IMR-90 (cell line): ENCODE measurements at regions not wholly inside any gene's neighbourhood (a gene's known extent, or its start where the extent isn't known, plus 50 kb on each side); places are given as distances from the start of the nearest gene placed in this dataset.

ENCODE experiments used
- ATAC-seq: fragments of 200-7000 bp; cut with Tn5 transposase; 2 replicates; pipeline ENCODE4 v1.9.1; 2020; ENCODE audit warnings: low read depth, mild to moderate bottlenecking, moderate library complexity
- BruUV-seq: library from RNA; stranded (reverse); fragments of 400-500 nt; replicated peaks from 2 replicates; lab custom pipeline; 2021; lab: Mats Ljungman, UMichigan
- CTCF ChIA-PET: fragments of 300-600 bp; formaldehyde crosslinking; extraction: SDS; loops from one replicate; lab custom pipeline; 2021; ENCODE audit warnings: antibody characterized with exemption; lab: Yijun Ruan, JAX
- POLR2A ChIA-PET: fragments of 300-600 bp; sonication (Branson Sonifier 250); formaldehyde crosslinking; loops from one replicate; lab custom pipeline; 2022; ENCODE audit warnings: antibody characterized with exemption; ENCODE audit not compliant: unreplicated experiment; lab: Charles Lee
- DNase-seq: peaks from one replicate; pipeline ENCODE4 v3.0.0; 2013
- H2AFZ ChIP-seq: replicated peaks from 2 replicates; pipeline ENCODE3; 2013; ENCODE audit warnings: low read length, mild to moderate bottlenecking; ENCODE audit not compliant: poor library complexity
- H2AK5ac ChIP-seq: 2 replicates; pipeline ENCODE4 v1.6.1; 2013; ENCODE audit warnings: low read depth, low read length, inconsistent platforms
- H2AK9ac ChIP-seq: replicated peaks from 2 replicates; pipeline ENCODE3; 2013; ENCODE audit warnings: mild to moderate bottlenecking, low read depth, low read length, moderate library complexity; ENCODE audit not compliant: poor library complexity
- H2BK120ac ChIP-seq: 2 replicates; pipeline ENCODE4 v1.6.1; 2013; ENCODE audit warnings: low read depth, low read length, inconsistent platforms
- H2BK15ac ChIP-seq: 3 replicates; pipeline ENCODE4 v1.6.1; 2013; ENCODE audit warnings: low read depth, low read length, inconsistent platforms
- H2BK20ac ChIP-seq: 2 replicates; pipeline ENCODE4 v1.6.1; 2013; ENCODE audit warnings: low read depth, mild to moderate bottlenecking, inconsistent platforms, low read length, moderate library complexity
- H2BK5ac ChIP-seq: 2 replicates; pipeline ENCODE4 v1.6.1; 2013; ENCODE audit warnings: mild to moderate bottlenecking, low read depth, low read length, inconsistent platforms; ENCODE audit not compliant: poor library complexity, severe bottlenecking
- H3K14ac ChIP-seq: replicated peaks from 2 replicates; pipeline ENCODE4 v1.6.1; 2013; ENCODE audit warnings: low read depth, low read length, inconsistent platforms
- H3K18ac ChIP-seq: 2 replicates; pipeline ENCODE4 v1.6.1; 2013; ENCODE audit warnings: low read depth, low read length, control low read depth
- H3K23ac ChIP-seq: 2 replicates; pipeline ENCODE4 v1.6.1; 2013; ENCODE audit warnings: low read depth, low read length, inconsistent platforms
- H3K27ac ChIP-seq: 2 replicates; pipeline ENCODE4 v1.5.1; 2013; ENCODE audit warnings: mild to moderate bottlenecking, control low read depth, low read length; ENCODE audit not compliant: insufficient read depth
- H3K27me3 ChIP-seq: 2 replicates; pipeline ENCODE4 v1.6.1; 2013; ENCODE audit warnings: low read length; ENCODE audit not compliant: control insufficient read depth, insufficient read depth
- H3K36me3 ChIP-seq: 2 replicates; pipeline ENCODE4 v1.6.1; 2013; ENCODE audit warnings: low read length, mixed read lengths; ENCODE audit not compliant: control insufficient read depth, insufficient read depth
- H3K4ac ChIP-seq: 2 replicates; pipeline ENCODE4 v1.6.1; 2013; ENCODE audit warnings: low read depth, low read length, inconsistent platforms
- H3K4me1 ChIP-seq: 2 replicates; pipeline ENCODE4 v1.6.1; 2013; ENCODE audit warnings: low read length, mixed read lengths; ENCODE audit not compliant: control insufficient read depth, insufficient read depth
- H3K4me2 ChIP-seq: 2 replicates; pipeline ENCODE4 v1.6.1; 2013; ENCODE audit warnings: low read depth, mild to moderate bottlenecking, control low read depth, low read length, moderate library complexity
- H3K4me3 ChIP-seq: 2 replicates; pipeline ENCODE4 v1.5.1; 2013; ENCODE audit warnings: low read depth, mild to moderate bottlenecking, control low read depth, low read length, moderate library complexity; ENCODE audit not compliant: insufficient read depth
- H3K56ac ChIP-seq: 2 replicates; pipeline ENCODE4 v1.6.1; 2013; ENCODE audit warnings: low read length, inconsistent platforms; ENCODE audit not compliant: insufficient read depth; ENCODE audit errors: extremely low read depth
- H3K79me1 ChIP-seq, 2 experiments: 2 replicates each; pipeline ENCODE4 v1.6.1; 2013; ENCODE audit warnings: low read length in 2 of 2, inconsistent platforms in 1 of 2, low read depth in 1 of 2
- H3K9ac ChIP-seq: 2 replicates; pipeline ENCODE4 v1.6.1; 2013; ENCODE audit warnings: low read depth, low read length, control low read depth
- H3K9me1 ChIP-seq: 2 replicates; pipeline ENCODE4 v1.6.1; 2013; ENCODE audit warnings: low read length, inconsistent platforms; ENCODE audit not compliant: insufficient read depth
- H3K9me3 ChIP-seq: 2 replicates; pipeline ENCODE4 v1.6.1; 2013; ENCODE audit warnings: low read length; ENCODE audit not compliant: control insufficient read depth, insufficient read depth
- H4K20me1 ChIP-seq: 2 replicates; pipeline ENCODE4 v1.6.1; 2013; ENCODE audit warnings: low read length, inconsistent platforms; ENCODE audit not compliant: insufficient read depth
- H4K5ac ChIP-seq: 2 replicates; pipeline ENCODE4 v1.6.1; 2013; ENCODE audit warnings: mild to moderate bottlenecking, low read depth, low read length, control low read depth
- H4K8ac ChIP-seq, 2 experiments: 2 replicates each; pipeline ENCODE4 v1.6.1; 2013; ENCODE audit warnings: low read depth in 2 of 2, low read length in 2 of 2, control low read depth in 1 of 2, inconsistent platforms in 1 of 2
- H4K91ac ChIP-seq: 2 replicates; pipeline ENCODE4 v1.6.1; 2013; ENCODE audit warnings: low read depth, low read length, inconsistent platforms; ENCODE audit not compliant: insufficient read depth
- FOS ChIP-seq: fragments of 150-350 bp; IDR thresholded peaks from 2 replicates; pipeline ENCODE4 v1.6.1; 2016; ENCODE audit warnings: low read depth, low read length
- MAZ ChIP-seq: IDR thresholded peaks from 2 replicates; pipeline ENCODE4 v1.6.1; 2012; ENCODE audit warnings: low read depth, mild to moderate bottlenecking, low read length, improper control_type of control experiment, moderate library complexity, borderline replicate concordance
- POLR2A ChIP-seq: IDR thresholded peaks from 2 replicates; pipeline ENCODE4 v1.6.1; 2012; ENCODE audit warnings: mild to moderate bottlenecking, low read depth, low read length
- SMC3 ChIP-seq: fragments of 150-350 bp; IDR thresholded peaks from 2 replicates; pipeline ENCODE4 v1.6.1; 2016; ENCODE audit warnings: low read depth, mild to moderate bottlenecking, antibody characterized with exemption, low read length, moderate library complexity
- WGBS, 2 experiments: methylation state at CpG; one replicate each; pipeline versions ENCODE4 v1.1.5 to v1.1.7; 2013; ENCODE audit warnings: missing lambda C conversion rate in 2 of 2; ENCODE audit not compliant: insufficient read length in 1 of 2; ENCODE audit errors: extremely low coverage in 2 of 2; 5-methylcytosine and 5-hydroxymethylcytosine counted together
- dilution Hi-C: fragments of 300-500 bp; cut with HindIII; formaldehyde crosslinking; loops from one replicate; pipeline ENCODE4 v1.14.3; 2018; ENCODE audit warnings: low sequenced_read_pairs; ENCODE audit not compliant: unreplicated experiment
- in situ Hi-C: fragments of 300-500 bp; cut with MboI; formaldehyde crosslinking; loops from 3 replicates; pipeline ENCODE4 v1.14.3; 2019; ENCODE audit warnings: low sequenced_read_pairs, inconsistent platforms, mixed read lengths
- intact Hi-C: fragments of 100-400 bp; cut with micrococcal nuclease; formaldehyde crosslinking; loops from 2 replicates; pipeline ENCODE4 v1.10.0; 2022

DNA sequence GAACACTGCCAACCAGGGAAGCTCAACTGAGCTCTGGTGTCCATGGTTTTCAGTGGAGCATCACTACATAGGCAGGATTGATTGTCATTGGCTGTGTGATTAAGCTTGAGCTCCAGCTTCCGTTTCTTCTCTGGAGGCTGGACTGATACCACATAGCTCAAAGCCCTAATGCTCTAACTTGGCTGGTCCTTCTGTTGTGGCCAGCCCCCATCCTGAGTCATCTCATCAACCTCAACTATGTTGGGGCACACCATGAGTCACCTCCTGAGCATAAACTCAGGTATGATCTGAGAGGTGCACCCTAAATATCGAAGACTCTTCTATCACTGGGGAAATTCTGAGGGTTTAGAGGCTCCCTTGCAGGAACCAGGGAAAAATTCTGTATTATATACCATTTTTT is 114.5 kb upstream of the INHBA start:
- intact Hi-C loops: no loop called here
- H3K27me3 ChIP-seq: no peaks in the 10 kb centered on the region
- DNase-seq (peak; percentile 80), ATAC-seq (peak; percentile 66)
- peak overlapping the region; percentile 25; the same call in 1 of the 2 replicates for H4K91ac ChIP-seq
- peak overlapping the region in 1 of 2 experiments; percentile 69; a peak in 2 of 4 replicates for H4K8ac ChIP-seq
- no TSS peak for BruUV-seq
- no peak overlapping the region for H3K18ac ChIP-seq
- H3K9me1 ChIP-seq: peaks cover 5% of the 10 kb centered on the region
- ChIA-PET POLR2A (no interaction called here), CTCF (interaction anchor here (0.6 kb wide), 1 partner anchor 160 kb away, joined by 3 read pairs; no protein-coding TSS in a partner anchor)
- peak overlapping the region; percentile 71; the same call in 1 of the 2 replicates for H2AK5ac ChIP-seq
- H2AK9ac ChIP-seq: no peak overlapping the region
- H3K27ac ChIP-seq: no peak overlapping the region
- H3K9ac ChIP-seq: no peak overlapping the region
- TF ChIP-seq FOS (peak; percentile 59), POLR2A (no peak), MAZ (peak; percentile 32; the same call in 1 of the 2 replicates), SMC3 (no peak)
- WGBS, 2 experiments: no CpG with 5 or more reads among the region's 2 CpGs
- no peak overlapping the region for H3K4me3 ChIP-seq
- dilution Hi-C loops: no loop called here
- no peaks in the 10 kb centered on the region for H3K36me3 ChIP-seq
- peak overlapping the region; percentile 80 for H3K4ac ChIP-seq
- peak overlapping the region; percentile 90 for H2AFZ ChIP-seq
- no peaks in the 10 kb centered on the region for H3K79me1 ChIP-seq
- H4K20me1 ChIP-seq: no peaks in the 10 kb centered on the region
- peak overlapping the region; percentile 80 for H3K14ac ChIP-seq
- peaks cover 2% of the 10 kb centered on the region for H3K4me1 ChIP-seq
- H3K9me3 ChIP-seq: no peaks in the 10 kb centered on the region; the same call in 1 of the 2 replicates
- in situ Hi-C loops: no loop called here
- H3K56ac ChIP-seq: no peak overlapping the region; the same call in 1 of the 2 replicates
- peak overlapping the region; percentile 90; the same call in 1 of the 2 replicates for H2BK20ac ChIP-seq
- H2BK5ac ChIP-seq: peak overlapping the region; percentile 64
- no peak overlapping the region for H4K5ac ChIP-seq
- H3K4me2 ChIP-seq: no peak overlapping the region; the same call in 1 of the 2 replicates
- peak overlapping the region; percentile 79 for H2BK120ac ChIP-seq
- H3K23ac ChIP-seq: peak overlapping the region; percentile 96
- peak overlapping the region; percentile 7; the same call in 1 of the 3 replicates for H2BK15ac ChIP-seq
